OCI-LY3 (cell line): ENCODE measurements at regions not wholly inside any gene's neighbourhood (a gene's known extent, or its start where the extent isn't known, plus 50 kb on each side); places are given as distances from the start of the nearest gene placed in this dataset.

Experiments
- H2AFZ ChIP-seq: fragments of 200-600, 300-600 bp; shearing (Covaris generic); 2 replicates; pipeline ENCODE4 v1.6.0; 2014; ENCODE audit warnings: antibody characterized with exemption, low read depth, low read length
- H3K27ac ChIP-seq: fragments of 200-600, 300-600 bp; sonication (generic); 2 replicates; pipeline ENCODE4 v1.5.1; 2014; ENCODE audit warnings: mild to moderate bottlenecking, low read length, moderate library complexity, mixed read lengths
- H3K27me3 ChIP-seq: fragments of 200-600, 300-600 bp; sonication (generic); 2 replicates; pipeline ENCODE4 v1.6.1; 2014; ENCODE audit warnings: low read depth, low read length, mixed read lengths
- H3K36me3 ChIP-seq: fragments of 200-600, 300-600 bp; sonication (generic); replicated peaks from 2 replicates; pipeline ENCODE3; 2014; ENCODE audit warnings: low read depth, low read length, mixed read lengths
- H3K4me1 ChIP-seq: fragments of 300-600, 200-600 bp; sonication (generic); 2 replicates; pipeline ENCODE4 v1.6.1; 2014; ENCODE audit warnings: low read length, mixed read lengths
- H3K4me2 ChIP-seq: fragments of 200-600, 300-600 bp; sonication (generic); 2 replicates; pipeline ENCODE4 v1.6.1; 2014; ENCODE audit warnings: low read length, mixed read lengths
- H3K4me3 ChIP-seq: fragments of 300-600, 200-600 bp; sonication (generic); 2 replicates; pipeline ENCODE4 v1.5.1; 2014; ENCODE audit warnings: antibody characterized with exemption, mild to moderate bottlenecking, low read length, moderate library complexity
- H3K79me2 ChIP-seq: fragments of 300-600, 200-600 bp; shearing (Covaris generic); 2 replicates; pipeline ENCODE4 v1.6.1; 2014; ENCODE audit warnings: mild to moderate bottlenecking, low read length, mixed read lengths
- H3K9ac ChIP-seq: fragments of 300-600, 200-600 bp; shearing (Covaris generic); 2 replicates; pipeline ENCODE4 v1.6.0; 2014; ENCODE audit warnings: mild to moderate bottlenecking, low read length, moderate library complexity
- H3K9me3 ChIP-seq: fragments of 200-600, 300-600 bp; shearing (Covaris generic); 2 replicates; pipeline ENCODE4 v1.6.1; 2014; ENCODE audit warnings: low read length, mixed read lengths; ENCODE audit not compliant: insufficient read depth
- H4K20me1 ChIP-seq: fragments of 200-600, 300-600 bp; sonication (generic); 2 replicates; pipeline ENCODE4 v1.6.1; 2016; ENCODE audit warnings: low read length, mixed read lengths; ENCODE audit not compliant: insufficient read depth
- CTCF ChIP-seq: fragments of 200-600, 300-600 bp; sonication (generic); IDR thresholded peaks from 2 replicates; pipeline ENCODE4 v1.5.1; 2014; ENCODE audit warnings: antibody characterized with exemption, low read length, low read depth
- EZH2phosphoT487 ChIP-seq: fragments of 200-600 bp; shearing (Covaris generic); IDR thresholded peaks from 2 replicates; pipeline ENCODE4 v1.6.1; 2018; ENCODE audit warnings: antibody characterized with exemption, mixed run types, low read depth

GRCh38 chr5:99005506-99005905 lies 76.7 kb upstream of the CHD1 start:
- no peaks in the 10 kb centered on the region for H3K9me3 ChIP-seq
- H3K4me2 ChIP-seq: peak overlapping the region; percentile 46
- H2AFZ ChIP-seq: 0 out of 2 replicates have a peak overlapping the region, but pooled peaks have one; percentile 41
- H3K79me2 ChIP-seq: no peaks in the 10 kb centered on the region
- H3K4me1 ChIP-seq: peaks cover 18% of the 10 kb centered on the region
- TF ChIP-seq EZH2phosphoT487: no peak
- no peak for TF ChIP-seq CTCF
- H4K20me1 ChIP-seq: no peaks in the 10 kb centered on the region
- H3K4me3 ChIP-seq: no peak overlapping the region
- H3K9ac ChIP-seq: no peak overlapping the region
- H3K27me3 ChIP-seq: no peaks in the 10 kb centered on the region
- H3K36me3 ChIP-seq: no peaks in the 10 kb centered on the region
- H3K27ac ChIP-seq: no peak overlapping the region

- H3K36me3 ChIP-seq: no peaks in the 10 kb centered on the region
- H3K4me2 ChIP-seq: peak overlapping the region; percentile 46
- H3K9ac ChIP-seq: no peak overlapping the region
- H3K4me3 ChIP-seq: no peak overlapping the region
- H4K20me1 ChIP-seq: no peaks in the 10 kb centered on the region
- H3K4me1 ChIP-seq: peaks cover 18% of the 10 kb centered on the region
- H3K9me3 ChIP-seq: no peaks in the 10 kb centered on the region
- no peak for TF ChIP-seq EZH2phosphoT487
- no peak overlapping the region for H2AFZ ChIP-seq
- no peaks in the 10 kb centered on the region for H3K79me2 ChIP-seq
- H3K27ac ChIP-seq: peak overlapping the region; percentile 23; the same call in 1 of the 2 replicates
- H3K27me3 ChIP-seq: no peaks in the 10 kb centered on the region
Observed at GRCh38 chr5:99004960-99005359, 76.2 kb upstream of the CHD1 start.

GRCh38 chr5:99000876-99001275 lies 72.1 kb upstream of the CHD1 start:
- H3K36me3 ChIP-seq: no peaks in the 10 kb centered on the region
- no peak overlapping the region for H3K9ac ChIP-seq
- no peak overlapping the region for H3K4me3 ChIP-seq
- no peak overlapping the region for H3K27ac ChIP-seq
- no peak overlapping the region for H2AFZ ChIP-seq
- peaks cover 17% of the 10 kb centered on the region for H3K4me1 ChIP-seq
- no peaks in the 10 kb centered on the region for H4K20me1 ChIP-seq
- no peaks in the 10 kb centered on the region for H3K9me3 ChIP-seq
- H3K79me2 ChIP-seq: no peaks in the 10 kb centered on the region
- no peak overlapping the region for H3K4me2 ChIP-seq
- no peak for TF ChIP-seq EZH2phosphoT487
- no peaks in the 10 kb centered on the region for H3K27me3 ChIP-seq

GRCh38 chr5:99000221-99000620 lies 71.4 kb upstream of the CHD1 start:
- H3K4me2 ChIP-seq: no peak overlapping the region
- TF ChIP-seq CTCF (no peak), EZH2phosphoT487 (no peak)
- no peaks in the 10 kb centered on the region for H4K20me1 ChIP-seq
- H3K9ac ChIP-seq: no peak overlapping the region
- H3K27ac ChIP-seq: no peak overlapping the region
- H3K4me1 ChIP-seq: peaks cover 10% of the 10 kb centered on the region
- H3K9me3 ChIP-seq: no peaks in the 10 kb centered on the region
- no peaks in the 10 kb centered on the region for H3K27me3 ChIP-seq
- no peaks in the 10 kb centered on the region for H3K79me2 ChIP-seq
- no peak overlapping the region for H2AFZ ChIP-seq
- H3K4me3 ChIP-seq: no peak overlapping the region
- H3K36me3 ChIP-seq: no peaks in the 10 kb centered on the region

- no peaks in the 10 kb centered on the region for H3K27me3 ChIP-seq
- H3K4me3 ChIP-seq: no peak overlapping the region
- H3K79me2 ChIP-seq: no peaks in the 10 kb centered on the region
- TF ChIP-seq EZH2phosphoT487 (no peak), CTCF (no peak)
- H3K27ac ChIP-seq: no peak overlapping the region
- H4K20me1 ChIP-seq: no peaks in the 10 kb centered on the region
- no peak overlapping the region for H3K9ac ChIP-seq
- no peaks in the 10 kb centered on the region for H3K9me3 ChIP-seq
- no peak overlapping the region for H3K4me2 ChIP-seq
- no peaks in the 10 kb centered on the region for H3K36me3 ChIP-seq
- no peak overlapping the region for H2AFZ ChIP-seq
- peaks cover 4% of the 10 kb centered on the region for H3K4me1 ChIP-seq
Observed at GRCh38 chr5:98999631-99000030, 70.8 kb upstream of the CHD1 start.
